ENCODE measurements at regions not wholly inside any gene's neighbourhood (a gene's known extent, or its start where the extent isn't known, plus 50 kb on each side); places are given as distances from the start of the nearest gene placed in this dataset.

GRCh38 chr15:26477044-26477443 is 295.8 kb downstream of the GABRB3 start:
- no peak for DNase-seq (ENCODE audit: low read depth)

- no peak for DNase-seq (ENCODE audit: low read depth)
Observed at GRCh38 chr15:26475554-26475953, 297.3 kb downstream of the GABRB3 start.

DNA sequence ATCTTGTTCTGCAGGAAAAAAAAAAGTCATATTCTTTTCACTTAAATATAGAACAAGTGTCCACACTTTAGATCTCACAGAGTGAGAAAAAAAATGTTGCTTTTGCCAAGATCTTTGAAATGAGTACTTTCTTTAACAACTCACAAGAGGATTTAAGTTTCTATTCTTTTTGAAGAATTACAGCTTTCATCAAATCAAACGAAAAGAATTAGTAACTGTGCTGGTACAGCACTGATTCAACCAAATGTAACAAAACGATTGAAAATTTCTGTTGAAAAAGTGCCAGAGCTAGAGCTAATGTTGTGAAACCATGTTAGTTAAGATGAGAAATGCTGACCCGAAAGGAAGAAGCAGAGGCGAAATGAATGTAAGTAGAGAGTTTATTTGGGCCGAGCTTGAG is 300.2 kb downstream of the GABRB3 start:
- DNase-seq (ENCODE audit: low read depth), result no peak

GRCh38 chr15:26461847-26462608 is 310.8 kb downstream of the GABRB3 start:
- DNase-seq (ENCODE audit: low read depth), result no peak

GRCh38 chr15:26460165-26460564 is 312.7 kb downstream of the GABRB3 start:
- no peak for DNase-seq (ENCODE audit: low read depth)

- no peak for DNase-seq (ENCODE audit: low read depth)
Observed at GRCh38 chr15:26455828-26456227, 317.0 kb downstream of the GABRB3 start.

GRCh38 chr15:26453914-26454313 is 319.0 kb downstream of the GABRB3 start:
- no peak for DNase-seq (ENCODE audit: low read depth)

DNA sequence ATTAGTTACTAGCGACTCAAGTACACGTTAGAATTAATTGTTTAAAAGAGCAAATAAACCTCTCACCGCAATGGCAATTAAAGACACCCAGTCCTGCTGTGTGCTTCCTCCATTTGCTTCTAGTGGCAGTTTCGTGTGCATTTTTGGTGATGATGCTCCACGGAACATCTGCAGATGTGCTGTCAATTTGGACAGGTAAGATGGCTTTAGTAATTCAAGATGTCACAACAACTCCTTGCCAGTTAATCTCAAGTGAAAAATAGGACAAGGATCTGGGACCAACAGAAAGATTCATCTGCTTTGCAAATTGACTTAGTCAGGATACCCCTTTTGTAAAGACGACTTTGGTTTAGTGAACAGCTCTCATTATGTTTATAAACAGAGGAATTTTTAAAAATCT is 320.9 kb downstream of the GABRB3 start:
- DNase-seq (ENCODE audit: low read depth), result no peak

DNA sequence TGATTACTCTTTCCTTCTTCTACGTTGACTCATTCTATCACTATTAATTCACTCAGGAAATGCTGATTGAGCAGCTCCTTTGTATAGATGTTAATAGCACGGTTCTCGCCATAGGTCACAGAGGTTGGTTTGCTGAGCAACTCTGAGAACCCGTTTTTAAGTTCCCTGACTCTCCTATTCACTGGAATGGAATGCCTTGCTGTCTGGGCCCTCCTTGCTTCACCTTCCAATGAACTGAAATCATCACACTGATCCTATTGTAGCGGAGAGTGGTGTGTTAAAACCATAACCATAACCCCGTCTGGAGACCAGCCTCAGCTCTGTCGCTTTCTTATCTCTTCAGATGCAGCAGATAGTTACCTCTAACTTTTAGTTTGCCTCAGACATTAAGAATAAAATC is 323.6 kb downstream of the GABRB3 start:
- DNase-seq (ENCODE audit: low read depth), result no peak

GRCh38 chr15:26443321-26443720 is 329.5 kb downstream of the GABRB3 start:
- DNase-seq (ENCODE audit: low read depth), result no peak

DNA sequence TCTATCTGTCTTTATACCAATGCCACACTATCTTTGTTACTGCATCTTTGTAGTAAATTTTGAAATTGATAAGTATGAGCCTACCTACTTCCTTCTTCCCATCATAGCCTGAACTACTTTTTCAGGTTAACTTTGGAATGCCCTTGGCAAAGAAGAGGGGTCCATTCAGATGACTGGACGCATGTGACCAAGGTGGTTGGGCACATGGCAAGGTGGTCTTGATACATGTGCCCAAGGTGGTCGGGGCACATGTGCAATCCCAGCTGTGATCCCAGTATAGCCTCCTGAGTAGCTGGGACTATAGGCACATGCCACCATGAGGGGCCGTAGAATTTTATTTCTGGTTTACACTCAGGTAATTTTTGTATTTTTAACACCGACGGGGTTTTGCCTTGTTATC is 330.2 kb downstream of the GABRB3 start:
- no peak for DNase-seq (ENCODE audit: low read depth)

DNA sequence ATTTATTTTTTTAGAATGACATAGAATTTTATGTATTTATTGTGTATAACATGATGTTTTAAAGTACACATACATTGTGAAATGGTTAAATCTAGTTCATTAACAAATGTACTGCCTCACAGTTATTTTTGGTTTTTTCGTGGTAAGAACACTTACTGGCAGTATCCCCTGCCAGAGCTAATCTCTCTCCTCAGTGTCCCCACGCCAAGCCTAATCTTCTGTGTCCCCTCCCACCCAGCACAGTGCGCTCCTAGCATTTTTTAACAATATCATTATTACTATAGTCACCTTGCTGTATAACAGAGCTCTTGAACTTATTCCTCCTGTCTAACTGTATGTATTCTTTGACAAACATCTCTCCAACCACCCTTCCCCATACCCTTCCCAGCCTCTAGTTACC is 333.2 kb downstream of the GABRB3 start:
- no peak for DNase-seq (ENCODE audit: low read depth)

GRCh38 chr15:26438718-26439117 is 334.1 kb downstream of the GABRB3 start:
- no peak for DNase-seq (ENCODE audit: low read depth)

DNA sequence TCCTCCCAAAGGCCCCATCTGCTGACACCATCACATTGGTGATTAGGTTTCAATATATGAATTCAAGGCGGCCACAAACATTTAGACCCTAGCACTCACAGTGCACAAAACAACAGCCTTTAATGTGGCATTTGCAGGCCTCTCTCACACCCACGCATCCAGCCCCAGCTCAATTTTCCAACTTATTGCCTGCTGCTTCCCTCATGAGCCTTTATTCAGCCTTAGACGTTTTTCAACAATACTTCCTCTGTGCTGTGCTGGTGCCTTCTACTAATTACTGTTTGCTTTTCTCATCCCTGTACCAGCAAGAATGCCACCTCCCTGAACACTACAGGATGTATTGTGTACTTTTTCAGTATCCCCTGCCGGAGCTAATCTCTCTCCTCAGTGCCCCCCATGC is 334.6 kb downstream of the GABRB3 start:
- DNase-seq (ENCODE audit: low read depth), result no peak

- DNase-seq (ENCODE audit: low read depth), result no peak
Observed at GRCh38 chr15:26433818-26434217, 339.0 kb downstream of the GABRB3 start.

DNA sequence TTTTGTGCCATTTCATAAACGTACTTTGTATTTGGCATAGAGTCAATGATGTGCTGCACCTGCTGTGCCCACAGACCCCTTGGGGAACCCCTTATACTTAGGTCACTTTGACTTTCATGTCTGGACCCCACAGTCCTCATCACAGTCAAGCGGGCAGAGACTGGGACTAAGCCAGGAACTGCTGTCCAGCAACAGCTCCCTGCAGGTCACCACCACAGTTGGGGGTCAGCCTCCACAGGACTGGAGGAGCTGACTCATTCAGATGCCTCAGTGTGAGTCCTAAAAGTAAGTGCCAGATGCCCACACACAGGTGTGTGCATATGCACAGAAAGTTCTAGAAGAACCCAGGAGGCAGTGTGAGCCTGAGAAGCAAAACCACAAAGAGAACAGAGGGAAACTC is 339.8 kb downstream of the GABRB3 start:
- DNase-seq (ENCODE audit: low read depth), result no peak

- DNase-seq (ENCODE audit: low read depth), result no peak
Observed at GRCh38 chr15:26421065-26421464, 351.8 kb downstream of the GABRB3 start.

GRCh38 chr15:26395624-26396023 is 377.2 kb downstream of the GABRB3 start:
- no peak for DNase-seq (ENCODE audit: low read depth)

GRCh38 chr15:26394801-26395200 is 378.1 kb downstream of the GABRB3 start:
- no peak for DNase-seq (ENCODE audit: low read depth)

- no peak for DNase-seq (ENCODE audit: low read depth)
Observed at GRCh38 chr15:26392956-26393355, 379.9 kb downstream of the GABRB3 start.

- DNase-seq (ENCODE audit: low read depth), result no peak
Observed at GRCh38 chr15:26391567-26392194, 381.2 kb downstream of the GABRB3 start.

- no peak for DNase-seq (ENCODE audit: low read depth)
Observed at GRCh38 chr15:26382444-26383072, 390.3 kb downstream of the GABRB3 start.

DNA sequence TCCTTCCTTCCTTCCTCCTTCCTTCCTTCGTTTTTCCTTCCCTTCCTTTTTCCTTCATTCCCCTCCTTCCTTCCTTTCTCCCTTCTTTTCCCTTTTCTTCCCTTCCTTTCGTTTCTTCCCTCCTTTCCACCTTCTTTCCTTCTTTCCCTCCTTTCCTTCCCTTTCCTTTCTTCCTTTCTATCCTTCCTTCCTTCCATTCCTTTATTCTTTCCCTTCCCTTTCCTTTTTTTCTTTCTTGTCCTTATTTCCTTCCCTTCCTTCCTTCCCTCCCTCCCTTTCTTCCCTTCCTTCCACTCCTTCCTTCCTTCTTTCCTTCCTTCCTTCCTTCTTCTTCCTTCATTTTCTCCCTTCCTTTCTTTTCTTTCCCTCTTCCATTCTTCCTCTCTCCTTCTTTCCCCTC is 394.6 kb downstream of the GABRB3 start:
- no peak for DNase-seq (ENCODE audit: low read depth)
